ENCODE measurements at regions not wholly inside any gene's neighbourhood (a gene's known extent, or its start where the extent isn't known, plus 50 kb on each side); places are given as distances from the start of the nearest gene placed in this dataset.

DNA sequence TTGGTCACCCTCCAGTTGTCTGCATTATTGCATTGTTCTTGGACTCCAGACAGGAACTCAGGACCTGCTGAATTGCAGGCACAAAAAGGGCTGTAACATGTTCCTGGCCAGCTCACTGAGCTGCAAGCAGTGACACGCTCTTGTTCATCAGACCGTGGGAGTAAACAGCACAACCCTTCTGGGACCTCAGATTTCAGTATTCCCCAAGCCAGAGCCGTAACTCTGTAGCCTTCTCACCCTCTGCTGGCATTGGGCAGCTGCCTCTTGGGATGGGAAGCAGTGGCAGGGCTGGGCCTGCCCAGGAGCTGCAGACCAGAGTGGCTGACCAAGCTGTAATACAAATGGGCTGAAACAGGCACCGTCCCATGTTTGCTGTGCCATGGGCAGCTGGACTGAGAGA, 607.1 kb upstream of the BCHE start:
- no peaks in the 10 kb centered on the region for H4K20me1 ChIP-seq (ENCODE audit: low read length)
- no peaks in the 10 kb centered on the region for H3K79me2 ChIP-seq (ENCODE audit: low read length)
- H3K27me3 ChIP-seq (ENCODE audit: low read length), result no peaks in the 10 kb centered on the region
- no peaks in the 10 kb centered on the region for H3K9me2 ChIP-seq (replicated peaks; ENCODE audit: low read length)
- TF ChIP-seq, protein P1, sequence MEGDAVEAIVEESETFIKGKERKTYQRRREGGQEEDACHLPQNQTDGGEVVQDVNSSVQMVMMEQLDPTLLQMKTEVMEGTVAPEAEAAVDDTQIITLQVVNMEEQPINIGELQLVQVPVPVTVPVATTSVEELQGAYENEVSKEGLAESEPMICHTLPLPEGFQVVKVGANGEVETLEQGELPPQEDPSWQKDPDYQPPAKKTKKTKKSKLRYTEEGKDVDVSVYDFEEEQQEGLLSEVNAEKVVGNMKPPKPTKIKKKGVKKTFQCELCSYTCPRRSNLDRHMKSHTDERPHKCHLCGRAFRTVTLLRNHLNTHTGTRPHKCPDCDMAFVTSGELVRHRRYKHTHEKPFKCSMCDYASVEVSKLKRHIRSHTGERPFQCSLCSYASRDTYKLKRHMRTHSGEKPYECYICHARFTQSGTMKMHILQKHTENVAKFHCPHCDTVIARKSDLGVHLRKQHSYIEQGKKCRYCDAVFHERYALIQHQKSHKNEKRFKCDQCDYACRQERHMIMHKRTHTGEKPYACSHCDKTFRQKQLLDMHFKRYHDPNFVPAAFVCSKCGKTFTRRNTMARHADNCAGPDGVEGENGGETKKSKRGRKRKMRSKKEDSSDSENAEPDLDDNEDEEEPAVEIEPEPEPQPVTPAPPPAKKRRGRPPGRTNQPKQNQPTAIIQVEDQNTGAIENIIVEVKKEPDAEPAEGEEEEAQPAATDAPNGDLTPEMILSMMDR (conservative IDR thresholded peaks at IDR 0.05; ENCODE audit: low read depth, low read length), result no peak
- TF ChIP-seq EZH2 (IDR thresholded peaks at IDR 0.05; ENCODE audit: low read length, unreplicated experiment) (no peak), EZH2phosphoT487 (IDR thresholded peaks at IDR 0.05; ENCODE audit: borderline replicate concordance, low read length) (no peak)
- intact Hi-C loops (cut with micrococcal nuclease), result no loop called here
- H3K27ac ChIP-seq (ENCODE audit: low read length), result peak overlapping the region; percentile 85
- H2AFZ ChIP-seq (ENCODE audit: low read length), result peak overlapping the region; percentile 58; the same call in 1 of the 2 replicates
- CTCF ChIA-PET, result interaction anchor here (0.7 kb wide), 1 partner anchor 641 kb away, joined by 3 read pairs; no protein-coding TSS in a partner anchor
- POLR2A ChIA-PET (ENCODE audit: unreplicated experiment), result no interaction called here
- H3K9ac ChIP-seq (ENCODE audit: low read length), result no peak overlapping the region
- peak overlapping the region; percentile 71 for H3K4me2 ChIP-seq (ENCODE audit: low read length)
- H3K36me3 ChIP-seq (ENCODE audit: low read depth, low read length), result no peaks in the 10 kb centered on the region
- BruUV-seq (replicated peaks), result no TSS peak
- peak; percentile 55 for DNase-seq
- peak; percentile 19 for ATAC-seq
- no peak overlapping the region for H3K4me3 ChIP-seq (ENCODE audit: low read length)
- peaks cover 41% of the 10 kb centered on the region for H3K4me1 ChIP-seq (ENCODE audit: insufficient read depth, low read length)
- no peaks in the 10 kb centered on the region for H3F3A ChIP-seq (ENCODE audit: low read length, unreplicated experiment)
- no peaks in the 10 kb centered on the region for H3K9me3 ChIP-seq (ENCODE audit: low read length)

DNA sequence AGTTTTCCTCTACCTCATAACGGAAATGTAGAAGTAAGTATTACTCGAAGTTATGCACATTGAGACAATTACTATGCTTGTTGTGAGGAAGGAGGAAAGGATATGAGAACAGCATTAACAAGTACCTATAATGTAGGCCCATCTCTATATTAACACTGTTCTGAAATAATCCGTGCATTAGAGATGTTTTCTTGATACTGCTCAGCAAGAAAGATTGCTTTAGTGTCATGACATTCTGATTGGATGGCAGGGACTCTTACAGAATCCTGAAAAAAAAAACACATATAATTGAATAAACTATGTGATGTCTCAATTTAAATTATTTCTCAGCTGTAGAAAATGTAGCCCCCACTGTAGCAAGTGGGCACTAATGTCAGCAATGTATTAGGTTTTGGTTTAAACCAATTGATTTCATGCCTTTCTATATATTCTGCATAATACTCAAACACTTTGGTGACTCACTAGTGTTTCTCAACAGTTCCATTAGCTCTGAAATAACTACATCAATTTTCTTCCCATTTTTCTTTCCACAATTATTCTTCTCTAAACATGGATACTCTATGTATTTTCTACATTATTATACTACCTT, 598.3 kb upstream of the BCHE start:
- Histone ChIP-seq H3K36me3 (ENCODE audit: low read depth, low read length) (no peaks in the 10 kb centered on the region), H3K4me1 (ENCODE audit: insufficient read depth, low read length) (no peaks in the 10 kb centered on the region), H4K20me1 (ENCODE audit: low read length) (no peaks in the 10 kb centered on the region), H3K9me3 (ENCODE audit: low read length) (no peaks in the 10 kb centered on the region), H3K9ac (ENCODE audit: low read length) (no peak overlapping the region), H3K79me2 (ENCODE audit: low read length) (no peaks in the 10 kb centered on the region), H3K4me2 (ENCODE audit: low read length) (no peak overlapping the region), H3K4me3 (ENCODE audit: low read length) (no peak overlapping the region), H3K9me2 (replicated peaks; ENCODE audit: low read length) (no peaks in the 10 kb centered on the region), H3K27me3 (ENCODE audit: low read length) (no peaks in the 10 kb centered on the region), H2AFZ (ENCODE audit: low read length) (no peak overlapping the region), H3F3A (ENCODE audit: low read length, unreplicated experiment) (no peaks in the 10 kb centered on the region), H3K27ac (ENCODE audit: low read length) (no peak overlapping the region)
- DNase-seq, result no peak
- ChIA-PET POLR2A (ENCODE audit: unreplicated experiment) (no interaction called here), CTCF (no interaction called here)
- no peak for ATAC-seq
- no TSS peak for BruUV-seq (replicated peaks)
- no peak for TF ChIP-seq EZH2phosphoT487 (IDR thresholded peaks at IDR 0.05; ENCODE audit: borderline replicate concordance, low read length)
- TF ChIP-seq, protein P1 (conservative IDR thresholded peaks at IDR 0.05; ENCODE audit: low read depth, low read length), result no peak
- no peak for TF ChIP-seq EZH2 (IDR thresholded peaks at IDR 0.05; ENCODE audit: low read length, unreplicated experiment)
- intact Hi-C loops (cut with micrococcal nuclease), result no loop called here

DNA sequence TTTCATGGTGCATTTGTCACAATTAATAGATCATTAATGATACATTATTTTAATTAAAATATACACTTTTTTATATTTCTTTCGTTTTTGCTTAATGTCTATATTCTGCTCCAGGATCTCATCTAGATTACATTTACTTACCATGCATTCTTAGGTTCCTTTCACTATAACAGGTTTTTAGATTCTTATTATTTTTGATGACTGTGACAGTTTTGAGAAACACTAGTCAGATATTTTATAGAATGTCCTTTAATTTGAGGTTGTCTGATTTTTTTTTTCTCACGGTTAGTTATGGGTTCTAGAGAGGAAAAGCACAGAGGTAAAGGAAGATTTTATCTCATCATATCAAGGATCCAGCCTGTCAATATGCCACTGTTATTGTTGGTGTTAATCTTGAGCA, 595.8 kb upstream of the BCHE start:
- no peaks in the 10 kb centered on the region for H3K4me1 ChIP-seq (ENCODE audit: insufficient read depth, low read length)
- intact Hi-C loops (cut with micrococcal nuclease), result no loop called here
- no peak overlapping the region for H3K4me3 ChIP-seq (ENCODE audit: low read length)
- ChIA-PET CTCF (no interaction called here), POLR2A (ENCODE audit: unreplicated experiment) (no interaction called here)
- H3K9ac ChIP-seq (ENCODE audit: low read length), result no peak overlapping the region
- BruUV-seq (replicated peaks), result no TSS peak
- no peaks in the 10 kb centered on the region for H3K9me3 ChIP-seq (ENCODE audit: low read length)
- no peaks in the 10 kb centered on the region for H3K9me2 ChIP-seq (replicated peaks; ENCODE audit: low read length)
- H4K20me1 ChIP-seq (ENCODE audit: low read length), result no peaks in the 10 kb centered on the region
- no peaks in the 10 kb centered on the region for H3K36me3 ChIP-seq (ENCODE audit: low read depth, low read length)
- H3F3A ChIP-seq (ENCODE audit: low read length, unreplicated experiment), result no peaks in the 10 kb centered on the region
- DNase-seq, result no peak
- no peak overlapping the region for H3K27ac ChIP-seq (ENCODE audit: low read length)
- TF ChIP-seq EZH2phosphoT487 (IDR thresholded peaks at IDR 0.05; ENCODE audit: borderline replicate concordance, low read length), result no peak
- no peak for TF ChIP-seq EZH2 (IDR thresholded peaks at IDR 0.05; ENCODE audit: low read length, unreplicated experiment)
- TF ChIP-seq, protein P1 (conservative IDR thresholded peaks at IDR 0.05; ENCODE audit: low read depth, low read length), result no peak
- H2AFZ ChIP-seq (ENCODE audit: low read length), result no peak overlapping the region
- H3K27me3 ChIP-seq (ENCODE audit: low read length), result no peaks in the 10 kb centered on the region
- no peak for ATAC-seq
- no peak overlapping the region for H3K4me2 ChIP-seq (ENCODE audit: low read length)
- H3K79me2 ChIP-seq (ENCODE audit: low read length), result no peaks in the 10 kb centered on the region
